Astrocyte of the spinal cord (primary cell): ENCODE measurements at regions not wholly inside any gene's neighbourhood (a gene's known extent, or its start where the extent isn't known, plus 50 kb on each side); places are given as distances from the start of the nearest gene placed in this dataset.

Experiments used
- DNase-seq: peaks from one replicate; pipeline ENCODE4 v3.0.0; 2011; ENCODE audit warnings: low read depth, low spot score
- H3K4me3 ChIP-seq: 2 replicates; pipeline ENCODE4 v1.5.1; 2011; ENCODE audit warnings: low read depth, mild to moderate bottlenecking, low read length, moderate library complexity
- CTCF ChIP-seq: IDR thresholded peaks from 2 replicates; pipeline ENCODE4 v1.5.1; 2012; ENCODE audit warnings: low read depth, mild to moderate bottlenecking, low read length, inconsistent platforms
- in situ Hi-C: cut with HindIII; loops from 2 replicates; pipeline ENCODE4 v1.10.0; 2017; ENCODE audit warnings: low sequenced_read_pairs

DNA sequence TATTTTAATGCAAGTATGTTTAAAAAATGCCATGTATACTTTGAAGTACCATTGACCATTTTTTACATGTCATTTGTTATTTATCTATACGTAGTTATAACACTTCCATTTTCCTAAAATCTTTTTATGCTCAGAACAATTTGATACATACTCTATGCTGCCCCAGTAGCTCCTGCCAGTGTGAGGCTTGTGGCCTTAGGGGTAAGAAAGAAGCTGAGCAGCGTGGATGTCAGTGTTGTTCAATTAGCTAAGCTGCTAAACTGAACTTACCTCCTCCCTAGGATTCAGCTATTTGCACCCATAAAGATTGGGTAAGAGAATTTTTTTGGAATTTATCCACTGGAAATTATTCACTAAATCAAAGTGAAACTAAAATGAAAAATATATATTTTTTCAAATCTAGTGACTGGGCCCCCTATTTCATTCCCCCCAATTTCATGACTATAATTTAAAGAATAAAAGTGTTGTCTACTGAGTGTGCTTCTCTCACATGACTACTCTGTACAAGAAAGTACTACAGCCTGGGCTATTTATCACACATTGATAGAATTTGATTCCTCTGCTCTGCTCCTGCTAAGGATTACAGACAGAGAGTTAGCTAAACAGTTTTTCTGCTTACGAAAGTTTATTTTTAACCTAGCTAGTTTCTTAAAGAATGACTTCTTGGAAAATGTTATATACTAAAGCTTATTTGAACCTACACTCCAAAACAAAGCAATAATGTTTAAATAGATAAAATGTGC is 1030.3 kb upstream of the ADGRL4 start:
- H3K4me3 ChIP-seq: no peak overlapping the region
- in situ Hi-C loops: no loop called here
- TF ChIP-seq CTCF: no peak
- DNase-seq: no peak

GRCh38 chr1:80023358-80023757 is 1016.8 kb upstream of the ADGRL4 start:
- TF ChIP-seq CTCF: no peak
- no peak overlapping the region for H3K4me3 ChIP-seq
- DNase-seq: no peak
- in situ Hi-C loops: no loop called here

DNA sequence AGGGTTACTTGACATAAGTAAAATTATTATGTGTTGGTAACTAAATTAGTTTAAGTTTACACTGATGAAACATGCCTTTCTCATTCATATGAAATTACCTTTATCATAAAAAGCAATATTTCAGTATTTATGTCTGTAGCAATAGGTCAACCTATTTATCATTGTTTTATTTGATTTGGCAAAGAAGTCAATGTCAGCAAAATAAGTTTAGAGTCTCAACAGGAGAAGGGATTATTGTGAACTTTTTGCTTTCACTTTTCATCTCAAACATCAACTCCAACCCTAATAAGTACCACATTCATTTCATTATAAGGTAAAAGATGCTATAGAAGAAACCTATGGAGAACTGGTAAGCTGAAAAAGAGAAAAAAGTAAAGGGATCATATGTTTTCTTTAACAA is 1015.4 kb upstream of the ADGRL4 start:
- H3K4me3 ChIP-seq: no peak overlapping the region
- TF ChIP-seq CTCF: no peak
- in situ Hi-C loops: no loop called here
- DNase-seq: no peak

DNA sequence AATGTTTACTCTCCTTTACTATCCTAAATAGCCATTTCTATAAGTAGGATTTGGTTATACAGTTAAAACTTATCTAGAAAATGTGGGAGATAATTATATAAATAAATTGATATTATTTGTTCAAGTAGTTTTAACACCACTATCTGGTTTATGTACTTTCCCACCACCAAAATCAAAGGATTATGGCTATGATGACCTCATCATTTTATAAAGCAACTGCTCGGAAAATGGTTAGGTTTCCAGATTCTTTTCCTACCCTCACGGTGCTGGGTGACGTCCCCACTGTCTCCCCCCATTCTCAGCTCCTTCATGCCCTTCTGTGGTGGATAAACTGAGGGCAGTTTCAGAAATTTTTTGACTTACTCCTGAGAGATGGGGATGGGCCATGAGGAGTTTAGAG is 1011.8 kb upstream of the ADGRL4 start:
- in situ Hi-C loops: no loop called here
- H3K4me3 ChIP-seq: no peak overlapping the region
- DNase-seq: no peak
- no peak for TF ChIP-seq CTCF

DNA sequence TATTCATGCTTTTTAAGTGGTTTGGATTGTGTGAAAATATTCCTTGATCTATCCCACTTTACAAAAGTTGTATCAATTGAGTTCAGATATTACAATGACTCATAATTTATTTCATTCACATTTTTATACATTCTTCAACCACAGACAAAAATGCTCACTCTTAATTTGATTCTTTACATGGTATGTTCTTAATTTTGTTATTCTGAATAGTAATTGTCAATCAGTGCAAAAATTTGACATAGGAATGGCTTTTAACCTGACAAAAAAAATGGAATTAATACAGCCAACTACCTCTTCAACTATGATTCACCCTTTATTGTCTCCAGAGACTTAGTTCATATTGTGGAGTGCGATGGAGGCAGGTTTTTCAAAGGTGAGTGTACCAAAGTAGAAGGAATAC is 1002.4 kb upstream of the ADGRL4 start:
- no peak overlapping the region for H3K4me3 ChIP-seq
- no peak for TF ChIP-seq CTCF
- no peak for DNase-seq
- in situ Hi-C loops: no loop called here

DNA sequence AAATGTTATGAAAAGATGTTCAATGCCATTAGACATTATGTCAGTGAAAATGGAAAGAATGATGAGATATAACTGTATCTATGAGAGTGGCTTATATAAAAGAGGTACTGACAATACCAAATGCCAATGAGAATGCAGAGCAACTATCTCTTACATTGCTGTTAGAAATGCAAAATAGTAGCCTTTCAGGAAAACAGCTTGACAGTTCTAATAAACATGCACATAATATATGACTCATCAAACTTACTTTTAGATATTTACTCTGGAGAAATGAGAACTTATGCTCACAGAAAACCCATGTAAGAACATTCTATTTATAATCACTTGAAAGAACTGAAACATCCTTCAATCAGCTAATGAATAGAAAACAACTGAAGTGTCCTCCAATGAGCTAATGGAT is 996.7 kb upstream of the ADGRL4 start:
- in situ Hi-C loops: no loop called here
- no peak for TF ChIP-seq CTCF
- no peak for DNase-seq
- no peak overlapping the region for H3K4me3 ChIP-seq
